NT2/D1 (cell line): ENCODE measurements at regions not wholly inside any gene's neighbourhood (a gene's known extent, or its start where the extent isn't known, plus 50 kb on each side); places are given as distances from the start of the nearest gene placed in this dataset.

Experiments used
- SUZ12 ChIP-seq: IDR thresholded peaks from 2 replicates; pipeline ENCODE4 v1.6.1; 2011; ENCODE audit not compliant: insufficient read length, insufficient read depth; ENCODE audit errors: extremely low read depth
- YY1 ChIP-seq: IDR thresholded peaks from 2 replicates; pipeline ENCODE4 v1.6.1; 2011; ENCODE audit not compliant: insufficient read length, insufficient read depth
- ZNF274 ChIP-seq: IDR thresholded peaks from 2 replicates; pipeline ENCODE4 v1.6.1; 2011; ENCODE audit warnings: mild to moderate bottlenecking, low read depth, low read length

DNA sequence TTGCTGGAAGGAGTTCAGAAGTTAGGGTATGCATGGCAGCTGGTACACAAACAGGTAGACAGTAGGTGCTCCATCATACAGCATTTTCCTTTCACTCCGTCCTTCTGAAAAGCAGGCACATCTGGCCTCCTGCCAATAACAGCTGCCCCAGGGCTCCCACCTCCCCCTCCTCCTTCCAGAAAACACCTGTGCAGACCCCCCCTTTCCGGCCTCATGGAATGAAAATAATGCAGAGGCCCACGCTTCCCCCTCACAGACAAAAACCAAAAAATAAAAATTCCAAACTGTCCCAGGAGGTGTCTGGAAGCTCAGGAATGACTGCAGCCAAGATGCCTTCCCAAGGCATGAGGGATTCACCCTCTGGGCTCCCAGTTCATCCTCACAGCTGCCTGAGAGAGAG, 185.5 kb downstream of the MN1 start:
- TF ChIP-seq ZNF274 = no peak
- no peak for TF ChIP-seq YY1
- no peak for TF ChIP-seq SUZ12
